ENCODE measurements at regions not wholly inside any gene's neighbourhood (a gene's known extent, or its start where the extent isn't known, plus 50 kb on each side); places are given as distances from the start of the nearest gene placed in this dataset.
"Not testable (repeated sequence)": the region's sequence is repeated elsewhere in the genome, so short reads cannot be mapped to it uniquely, and the experiment has no call there.

DNA sequence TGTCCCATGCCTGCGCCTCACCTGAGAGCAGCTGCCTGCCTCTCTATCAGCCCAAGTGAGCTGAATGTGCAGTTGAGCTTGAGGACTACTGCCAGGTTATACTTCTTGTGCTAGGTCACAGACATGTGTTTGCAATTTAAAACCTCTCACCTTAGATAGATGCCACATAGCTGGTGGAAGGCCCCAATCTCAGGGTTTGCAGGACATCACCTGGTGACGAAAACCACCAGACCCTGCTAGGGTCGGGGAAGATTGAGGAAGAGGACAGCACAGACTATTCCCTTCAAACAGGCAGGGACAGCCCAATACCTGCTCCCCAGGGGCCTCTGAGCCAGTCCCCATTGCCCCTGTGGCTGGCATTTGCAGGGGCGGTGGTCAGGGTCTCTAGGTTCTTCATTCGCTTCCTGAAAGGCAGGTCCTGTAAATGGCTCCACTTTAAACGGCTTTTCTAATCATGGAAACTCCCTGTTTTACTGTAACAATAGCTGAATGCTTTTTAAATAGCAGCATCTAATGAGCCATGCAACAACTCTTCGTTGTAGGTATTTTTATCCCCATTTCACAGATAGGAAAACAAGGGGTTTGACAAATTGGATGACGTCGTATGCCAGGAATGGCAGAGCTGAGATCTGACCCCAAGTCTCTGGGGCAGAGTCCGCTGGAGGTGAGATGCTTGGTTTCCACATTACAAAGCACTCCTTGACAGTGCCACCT is 80.1 kb downstream of the EMX2 start:
- Mint-ChIP-seq H3K9me3 (no peaks in the 10 kb centered on the region), H3K36me3 (no peaks in the 10 kb centered on the region), H3K27me3 (ENCODE audit: low read depth in 2 of 2) (peaks cover 20 to 28% of the 10 kb centered on the region in 2 donors), H3K4me1 (peaks cover 0 to 6% of the 10 kb centered on the region in 2 donors), H3K27ac (no peak overlapping the region), H3K4me3 (no peak overlapping the region)
- Histone ChIP-seq H3K27ac (ENCODE audit: low read length) (no peak overlapping the region), H3K4me1 (ENCODE audit: control insufficient read depth, insufficient read depth, low read length) (no peaks in the 10 kb centered on the region), H3K36me3 (ENCODE audit: control insufficient read depth, insufficient read depth, low read length) (no peaks in the 10 kb centered on the region), H3K4me3 (ENCODE audit: low read length) (no peak overlapping the region), H3K27me3 (ENCODE audit: control insufficient read depth, insufficient read depth, low read length) (no peaks in the 10 kb centered on the region), H3K9me3 (ENCODE audit: control insufficient read depth, insufficient read depth, low read length) (no peaks in the 10 kb centered on the region)
- intact Hi-C loops (cut with micrococcal nuclease), result no loop called here
- no peak for ATAC-seq
- no peak for DNase-seq
- TF ChIP-seq, protein P1, sequence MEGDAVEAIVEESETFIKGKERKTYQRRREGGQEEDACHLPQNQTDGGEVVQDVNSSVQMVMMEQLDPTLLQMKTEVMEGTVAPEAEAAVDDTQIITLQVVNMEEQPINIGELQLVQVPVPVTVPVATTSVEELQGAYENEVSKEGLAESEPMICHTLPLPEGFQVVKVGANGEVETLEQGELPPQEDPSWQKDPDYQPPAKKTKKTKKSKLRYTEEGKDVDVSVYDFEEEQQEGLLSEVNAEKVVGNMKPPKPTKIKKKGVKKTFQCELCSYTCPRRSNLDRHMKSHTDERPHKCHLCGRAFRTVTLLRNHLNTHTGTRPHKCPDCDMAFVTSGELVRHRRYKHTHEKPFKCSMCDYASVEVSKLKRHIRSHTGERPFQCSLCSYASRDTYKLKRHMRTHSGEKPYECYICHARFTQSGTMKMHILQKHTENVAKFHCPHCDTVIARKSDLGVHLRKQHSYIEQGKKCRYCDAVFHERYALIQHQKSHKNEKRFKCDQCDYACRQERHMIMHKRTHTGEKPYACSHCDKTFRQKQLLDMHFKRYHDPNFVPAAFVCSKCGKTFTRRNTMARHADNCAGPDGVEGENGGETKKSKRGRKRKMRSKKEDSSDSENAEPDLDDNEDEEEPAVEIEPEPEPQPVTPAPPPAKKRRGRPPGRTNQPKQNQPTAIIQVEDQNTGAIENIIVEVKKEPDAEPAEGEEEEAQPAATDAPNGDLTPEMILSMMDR (IDR thresholded peaks at IDR 0.05), result no peak
- 88% methylated on average over 10 of the region's 10 CpGs for WGBS (ENCODE audit: insufficient coverage)

DNA sequence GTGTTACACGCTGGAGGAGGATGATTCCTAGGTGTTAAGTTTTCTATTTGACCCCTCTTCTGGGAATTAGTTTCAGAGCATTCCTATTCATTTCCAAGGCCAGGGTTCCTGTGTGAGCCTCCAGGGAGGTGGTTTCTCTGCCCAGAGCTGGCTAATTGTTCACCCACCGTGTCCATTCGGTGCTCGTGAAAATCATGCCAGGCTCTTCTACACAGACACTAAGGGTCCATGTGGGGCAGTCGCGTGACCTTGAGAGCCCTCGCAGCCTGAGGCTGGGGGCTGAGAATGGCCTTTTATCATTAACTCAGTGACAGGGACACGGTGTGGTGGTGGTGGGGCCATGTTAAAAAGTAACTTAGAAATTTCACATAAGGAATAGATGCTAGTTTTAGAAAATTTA is 83.7 kb downstream of the EMX2 start:
- H3K36me3 Mint-ChIP-seq, result no peaks in the 10 kb centered on the region
- Histone ChIP-seq H3K27me3 (ENCODE audit: control insufficient read depth, insufficient read depth, low read length) (no peaks in the 10 kb centered on the region), H3K36me3 (ENCODE audit: control insufficient read depth, insufficient read depth, low read length) (no peaks in the 10 kb centered on the region), H3K4me3 (ENCODE audit: low read length) (no peak overlapping the region), H3K27ac (ENCODE audit: low read length) (no peak overlapping the region), H3K4me1 (ENCODE audit: control insufficient read depth, insufficient read depth, low read length) (no peaks in the 10 kb centered on the region), H3K9me3 (ENCODE audit: control insufficient read depth, insufficient read depth, low read length) (no peaks in the 10 kb centered on the region)
- H3K9me3 Mint-ChIP-seq, result no peaks in the 10 kb centered on the region
- no peak overlapping the region for H3K4me3 Mint-ChIP-seq
- 85% methylated on average over 7 of the region's 8 CpGs for WGBS (ENCODE audit: insufficient coverage)
- TF ChIP-seq, protein P1 (IDR thresholded peaks at IDR 0.05), result no peak
- H3K27me3 Mint-ChIP-seq (ENCODE audit: low read depth in 2 of 2), result peaks cover 16 to 18% of the 10 kb centered on the region in 2 donors
- intact Hi-C loops (cut with micrococcal nuclease), result no loop called here
- no peak overlapping the region for H3K27ac Mint-ChIP-seq
- no peak for ATAC-seq
- H3K4me1 Mint-ChIP-seq, result no peaks in the 10 kb centered on the region
- no peak for DNase-seq

DNA sequence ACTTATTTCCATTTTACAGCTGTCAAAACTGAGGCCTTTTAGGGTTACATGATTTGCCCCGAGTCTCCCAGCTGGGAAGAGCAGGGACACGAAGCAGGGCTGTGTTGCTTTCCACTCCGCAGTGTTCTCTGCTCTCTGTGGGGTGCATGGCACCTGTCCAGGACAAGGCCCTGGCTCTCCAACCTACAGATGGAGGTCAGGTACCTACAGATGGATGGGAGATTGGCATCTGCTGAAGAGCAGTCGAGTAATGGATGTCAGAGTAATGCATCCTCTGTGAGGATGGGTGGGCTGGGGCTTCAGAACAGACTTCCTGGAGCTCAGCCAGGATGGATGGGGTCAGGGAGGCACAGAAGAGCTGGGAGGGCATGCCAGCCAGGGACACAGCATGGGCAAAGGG is 85.0 kb downstream of the EMX2 start:
- WGBS (ENCODE audit: insufficient coverage), result 89% methylated on average over 4 of the region's 4 CpGs
- Mint-ChIP-seq H3K27me3 (ENCODE audit: low read depth in 2 of 2) (peaks cover 6 to 8% of the 10 kb centered on the region in 2 donors), H3K4me1 (no peaks in the 10 kb centered on the region), H3K36me3 (no peaks in the 10 kb centered on the region), H3K4me3 (no peak overlapping the region), H3K27ac (no peak overlapping the region), H3K9me3 (no peaks in the 10 kb centered on the region)
- H3K36me3 ChIP-seq (ENCODE audit: control insufficient read depth, insufficient read depth, low read length), result no peaks in the 10 kb centered on the region
- no peak overlapping the region for H3K4me3 ChIP-seq (ENCODE audit: low read length)
- ATAC-seq (no peak), DNase-seq (no peak)
- no peaks in the 10 kb centered on the region for H3K9me3 ChIP-seq (ENCODE audit: control insufficient read depth, insufficient read depth, low read length)
- no peak overlapping the region for H3K27ac ChIP-seq (ENCODE audit: low read length)
- intact Hi-C loops (cut with micrococcal nuclease), result no loop called here
- TF ChIP-seq, protein P1 (IDR thresholded peaks at IDR 0.05), result no peak
- H3K27me3 ChIP-seq (ENCODE audit: control insufficient read depth, insufficient read depth, low read length), result no peaks in the 10 kb centered on the region
- no peaks in the 10 kb centered on the region for H3K4me1 ChIP-seq (ENCODE audit: control insufficient read depth, insufficient read depth, low read length)

DNA sequence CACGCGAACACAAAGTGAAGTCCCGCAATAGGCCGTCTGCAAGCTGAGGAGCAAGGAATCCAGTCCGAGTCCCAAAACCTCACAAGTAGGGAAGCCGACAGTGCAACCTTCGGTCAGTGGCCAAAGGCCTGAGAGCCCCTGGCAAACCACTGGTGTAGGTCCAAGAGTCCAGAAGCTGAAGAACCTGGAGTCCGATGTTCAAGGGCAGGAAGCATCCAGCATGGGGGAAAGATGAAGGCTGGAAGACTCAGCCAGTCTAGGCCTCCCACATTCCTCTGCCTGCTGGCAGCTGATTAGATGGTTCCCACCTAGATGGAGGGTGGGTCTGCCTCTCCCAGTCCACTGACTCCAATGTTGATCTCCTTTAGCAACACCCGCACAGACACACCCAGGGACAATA is 87.2 kb downstream of the EMX2 start:
- 97% methylated on average over 9 of the region's 9 CpGs for WGBS (ENCODE audit: insufficient coverage)
- H3K36me3 Mint-ChIP-seq; H3K27ac Mint-ChIP-seq; H3K4me3 Mint-ChIP-seq; H3K27ac ChIP-seq (ENCODE audit: low read length); H3K4me1 Mint-ChIP-seq; H3K4me1 ChIP-seq (ENCODE audit: control insufficient read depth, insufficient read depth, low read length); DNase-seq; intact Hi-C loops (cut with micrococcal nuclease); H3K27me3 Mint-ChIP-seq (ENCODE audit: low read depth in 2 of 2); H3K36me3 ChIP-seq (ENCODE audit: control insufficient read depth, insufficient read depth, low read length); ATAC-seq; H3K9me3 ChIP-seq (ENCODE audit: control insufficient read depth, insufficient read depth, low read length); H3K27me3 ChIP-seq (ENCODE audit: control insufficient read depth, insufficient read depth, low read length); H3K4me3 ChIP-seq (ENCODE audit: low read length); H3K9me3 Mint-ChIP-seq: not testable (repeated sequence)

Measured in natural killer cell (primary cell).